HEK293T (cell line): ENCODE measurements at regions not wholly inside any gene's neighbourhood (a gene's known extent, or its start where the extent isn't known, plus 50 kb on each side); places are given as distances from the start of the nearest gene placed in this dataset.

ENCODE experiments used
- CTCF ChIA-PET: fragments of 350-600 bp; formaldehyde crosslinking; extraction: SDS; loops from one replicate; lab custom pipeline; 2021; ENCODE audit warnings: antibody characterized with exemption, inconsistent platforms; lab: Yijun Ruan, JAX
- POLR2A ChIA-PET: fragments of 350-600 bp; formaldehyde crosslinking; extraction: SDS; loops from one replicate; lab custom pipeline; 2020; ENCODE audit warnings: antibody characterized with exemption, inconsistent platforms; lab: Yijun Ruan, JAX
- DNase-seq: peaks from one replicate; pipeline ENCODE4 v3.0.0; 2012; ENCODE audit warnings: mixed read lengths; ENCODE audit errors: extremely low spot score
- ARNT ChIP-seq: fragments of 450-650 bp; IDR thresholded peaks from 2 replicates; pipeline ENCODE4 v1.6.1; 2017; ENCODE audit warnings: mild to moderate bottlenecking
- BHLHE40 ChIP-seq: fragments of 450-650 bp; IDR thresholded peaks from 2 replicates; pipeline ENCODE4 v1.6.1; 2016; ENCODE audit warnings: mild to moderate bottlenecking, moderate library complexity, borderline replicate concordance
- CTBP1 ChIP-seq: fragments of 450-650 bp; IDR thresholded peaks from 2 replicates; pipeline ENCODE4 v1.6.1; 2016; ENCODE audit warnings: borderline replicate concordance
- ELF4 ChIP-seq: fragments of 450-650 bp; IDR thresholded peaks from 2 replicates; pipeline ENCODE4 v1.6.1; 2017; ENCODE audit warnings: antibody characterized with exemption
- FOXA1 ChIP-seq: fragments of 450-650 bp; IDR thresholded peaks from 2 replicates; pipeline ENCODE4 v1.6.1; 2016; ENCODE audit warnings: mild to moderate bottlenecking
- FOXK2 ChIP-seq: fragments of 450-650 bp; IDR thresholded peaks from 2 replicates; pipeline ENCODE4 v1.6.1; 2016; ENCODE audit warnings: mild to moderate bottlenecking
- FOXM1 ChIP-seq: fragments of 450-650 bp; IDR thresholded peaks from 2 replicates; pipeline ENCODE4 v1.6.1; 2017; ENCODE audit warnings: mild to moderate bottlenecking, borderline replicate concordance
- HDGF ChIP-seq: fragments of 450-650 bp; IDR thresholded peaks from 2 replicates; pipeline ENCODE4 v1.6.1; 2017; ENCODE audit warnings: antibody characterized with exemption, borderline replicate concordance
- L3MBTL2 ChIP-seq: fragments of 450-650 bp; conservative IDR thresholded peaks from 2 replicates; pipeline ENCODE4 v1.6.1; 2016; ENCODE audit warnings: mild to moderate bottlenecking
- LEF1 ChIP-seq: fragments of 450-650 bp; IDR thresholded peaks from 2 replicates; pipeline ENCODE4 v1.6.1; 2017; ENCODE audit warnings: mild to moderate bottlenecking, borderline replicate concordance
- NFRKB ChIP-seq: fragments of 450-650 bp; IDR thresholded peaks from 2 replicates; pipeline ENCODE4 v1.6.1; 2016; ENCODE audit warnings: mild to moderate bottlenecking, moderate library complexity
- PKNOX1 ChIP-seq: fragments of 450-650 bp; IDR thresholded peaks from 2 replicates; pipeline ENCODE4 v1.6.1; 2016
- SP1 ChIP-seq: fragments of 450-650 bp; IDR thresholded peaks from 2 replicates; pipeline ENCODE4 v1.6.1; 2017
- SUZ12 ChIP-seq: fragments of 450-650 bp; IDR thresholded peaks from 2 replicates; pipeline ENCODE4 v1.6.1; 2016; ENCODE audit warnings: mild to moderate bottlenecking
- TARDBP ChIP-seq: fragments of 450-650 bp; IDR thresholded peaks from 2 replicates; pipeline ENCODE4 v1.6.1; 2016
- ZNF384 ChIP-seq: fragments of 450-650 bp; IDR thresholded peaks from 2 replicates; pipeline ENCODE4 v1.6.1; 2016

- POLR2A ChIA-PET = no interaction called here
- no peak for DNase-seq
- CTCF ChIA-PET = no interaction called here
- no peak for TF ChIP-seq FOXK2
- TF ChIP-seq ZNF384 = no peak
- no peak for TF ChIP-seq FOXA1
- TF ChIP-seq PKNOX1 = no peak
- no peak for TF ChIP-seq SP1
- no peak for TF ChIP-seq FOXM1
- no peak for TF ChIP-seq L3MBTL2
- TF ChIP-seq TARDBP = no peak
- TF ChIP-seq CTBP1 = no peak
Measured at GRCh38 chr14:86619726-86620125, 1089.8 kb downstream of the FLRT2 start.

- DNase-seq = no peak
- POLR2A ChIA-PET = no interaction called here
- CTCF ChIA-PET = no interaction called here
- TF ChIP-seq ZNF384 = no peak
- no peak for TF ChIP-seq CTBP1
- no peak for TF ChIP-seq BHLHE40
- no peak for TF ChIP-seq FOXK2
- TF ChIP-seq SUZ12 = no peak
- no peak for TF ChIP-seq PKNOX1
- TF ChIP-seq ARNT = no peak
- TF ChIP-seq FOXA1 = no peak
- TF ChIP-seq HDGF = no peak
- TF ChIP-seq FOXM1 = no peak
- no peak for TF ChIP-seq TARDBP
- no peak for TF ChIP-seq L3MBTL2
- TF ChIP-seq LEF1 = no peak
Measured at GRCh38 chr14:86613786-86614185, 1083.8 kb downstream of the FLRT2 start.

GRCh38 chr14:86613126-86613525 is 1083.2 kb downstream of the FLRT2 start:
- POLR2A ChIA-PET = no interaction called here
- no peak for DNase-seq
- TF ChIP-seq SUZ12 (no peak), SP1 (no peak), L3MBTL2 (no peak), ARNT (no peak), FOXK2 (no peak), NFRKB (no peak), HDGF (no peak), CTBP1 (no peak), ELF4 (no peak), FOXA1 (no peak), PKNOX1 (no peak), BHLHE40 (no peak), TARDBP (no peak), FOXM1 (no peak), LEF1 (no peak), ZNF384 (no peak)
- CTCF ChIA-PET = no interaction called here

GRCh38 chr14:86604561-86604960 is 1074.6 kb downstream of the FLRT2 start:
- CTCF ChIA-PET = no interaction called here
- POLR2A ChIA-PET = no interaction called here
- DNase-seq = no peak
- no peak for TF ChIP-seq PKNOX1
- TF ChIP-seq CTBP1 = no peak
- no peak for TF ChIP-seq L3MBTL2
- no peak for TF ChIP-seq LEF1
- no peak for TF ChIP-seq SP1
- no peak for TF ChIP-seq TARDBP
- TF ChIP-seq FOXK2 = no peak
- TF ChIP-seq ZNF384 = no peak
- no peak for TF ChIP-seq ARNT
- TF ChIP-seq SUZ12 = no peak
- TF ChIP-seq NFRKB = no peak
- TF ChIP-seq ELF4 = no peak
- TF ChIP-seq FOXM1 = no peak
- no peak for TF ChIP-seq FOXA1
- TF ChIP-seq HDGF = no peak
- no peak for TF ChIP-seq BHLHE40

- POLR2A ChIA-PET = no interaction called here
- TF ChIP-seq ZNF384 (no peak), ELF4 (no peak), FOXM1 (no peak), SP1 (no peak), PKNOX1 (no peak), CTBP1 (no peak), FOXA1 (no peak), TARDBP (no peak), L3MBTL2 (no peak), NFRKB (no peak)
- CTCF ChIA-PET = no interaction called here
- DNase-seq = no peak
Measured at GRCh38 chr14:86602263-86602662, 1072.3 kb downstream of the FLRT2 start.
